GM12878 (cell line): ENCODE measurements at regions not wholly inside any gene's neighbourhood (a gene's known extent, or its start where the extent isn't known, plus 50 kb on each side); places are given as distances from the start of the nearest gene placed in this dataset.

ENCODE experiments used
- ATAC-seq: fragments of 200-7000 bp; cut with Tn5 transposase; 3 replicates; pipeline ENCODE4 v1.9.1; 2020; ENCODE audit warnings: mild to moderate bottlenecking, moderate library complexity
- BruUV-seq: library from RNA; stranded (reverse); fragments of 400-500 nt; replicated peaks from 2 replicates; lab custom pipeline; 2021; lab: Mats Ljungman, UMichigan
- CTCF ChIA-PET: fragments of 300-600 bp; sonication (Branson Sonifier 250); formaldehyde crosslinking; extraction: SDS; loops from one replicate; lab custom pipeline; 2021; ENCODE audit warnings: inconsistent platforms; lab: Yijun Ruan, JAX
- POLR2A ChIA-PET: fragments of 350-600 bp; formaldehyde crosslinking; extraction: SDS; loops from one replicate; lab custom pipeline; 2021; ENCODE audit warnings: inconsistent platforms; lab: Charles Lee
- RAD21 ChIA-PET: fragments of 300-600 bp; sonication (Branson Sonifier 250); formaldehyde crosslinking; loops from one replicate; lab custom pipeline; 2023; ENCODE audit warnings: antibody characterized with exemption; ENCODE audit not compliant: unreplicated experiment; lab: Charles Lee
- SMC1A ChIA-PET: fragments of 300-600 bp; sonication (Branson Sonifier 250); formaldehyde crosslinking; loops from one replicate; lab custom pipeline; 2023; ENCODE audit not compliant: unreplicated experiment, uncharacterized antibody; lab: Charles Lee
- DNase-seq: peaks from one replicate; pipeline ENCODE4 v3.0.0-alpha.2; 2011; ENCODE audit warnings: low read depth, low spot score
- FAIRE-seq: peaks from 3 replicates; lab custom pipeline; 2011; peaks lifted over from hg19 to GRCh38; lab: Jason Lieb, UNC
- H2AFZ ChIP-seq: 2 replicates; pipeline ENCODE4 v1.6.0; 2011; ENCODE audit warnings: low read depth, low read length, control low read depth; ENCODE audit not compliant: control insufficient read depth
- H3K27ac ChIP-seq: 2 replicates; pipeline ENCODE4 v1.5.1; 2011; ENCODE audit warnings: control low read depth; ENCODE audit not compliant: control insufficient read depth, insufficient read depth
- H3K27me3 ChIP-seq, 2 experiments: replicated peaks in 1 of 2; 2 replicates each; pipeline versions ENCODE4 v1.6.0 to v1.6.1; 2011; ENCODE audit warnings: low read length in 1 of 2; ENCODE audit not compliant: control insufficient read depth in 2 of 2, insufficient read depth in 2 of 2
- H3K36me3 ChIP-seq, 2 experiments: 2 replicates each; pipeline ENCODE4 v1.5.1; 2011; ENCODE audit warnings: low read length in 1 of 2; ENCODE audit not compliant: control insufficient read depth in 2 of 2, insufficient read depth in 2 of 2
- H3K4me1 ChIP-seq: 2 replicates; pipeline ENCODE4 v1.6.1; 2011; ENCODE audit warnings: mild to moderate bottlenecking, low read length, moderate library complexity, mixed read lengths; ENCODE audit not compliant: control insufficient read depth, insufficient read depth
- H3K4me2 ChIP-seq: 2 replicates; pipeline ENCODE4 v1.6.0; 2011; ENCODE audit warnings: control low read depth; ENCODE audit not compliant: control insufficient read depth, insufficient read depth
- H3K4me3 ChIP-seq: fragments of 200-600 bp; sonication (generic); 2 replicates; pipeline ENCODE4 v1.5.1; 2016
- H3K79me2 ChIP-seq: 2 replicates; pipeline ENCODE4 v1.6.0; 2011; ENCODE audit warnings: low read length; ENCODE audit not compliant: control insufficient read depth, insufficient read depth
- H3K9ac ChIP-seq: 2 replicates; pipeline ENCODE4 v1.8.0; 2011; ENCODE audit warnings: low read length, control low read depth, mixed read lengths; ENCODE audit not compliant: control insufficient read depth, insufficient read depth
- H3K9me3 ChIP-seq: replicated peaks from 3 replicates; pipeline ENCODE4 v1.5.1; 2011; ENCODE audit warnings: mild to moderate bottlenecking, low read length; ENCODE audit not compliant: control insufficient read depth, insufficient read depth
- H4K20me1 ChIP-seq: 2 replicates; pipeline ENCODE4 v1.6.0; 2011; ENCODE audit not compliant: control insufficient read depth, insufficient read depth
- ASH2L ChIP-seq: fragments of 300-600, 200-600 bp; sonication (generic); IDR thresholded peaks from 2 replicates; pipeline ENCODE4 v1.6.1; 2017; ENCODE audit warnings: low read depth, mild to moderate bottlenecking, borderline replicate concordance
- BACH1 ChIP-seq: fragments of 450-650 bp; IDR thresholded peaks from 2 replicates; pipeline ENCODE4 v1.6.1; 2017; ENCODE audit warnings: mild to moderate bottlenecking, borderline replicate concordance
- CREB1 ChIP-seq: IDR thresholded peaks from 2 replicates; pipeline ENCODE4 v1.6.1; 2012; ENCODE audit warnings: low read depth, mild to moderate bottlenecking, inconsistent platforms
- ESRRA ChIP-seq: IDR thresholded peaks from 2 replicates; pipeline ENCODE4 v1.6.1; 2012; ENCODE audit warnings: mild to moderate bottlenecking, low read length, improper control_type of control experiment
- FOXK2 ChIP-seq: fragments of 450-650 bp; IDR thresholded peaks from 2 replicates; pipeline ENCODE4 v1.6.1; 2017; ENCODE audit warnings: mild to moderate bottlenecking, moderate library complexity
- FOXM1 ChIP-seq: IDR thresholded peaks from 2 replicates; pipeline ENCODE4 v1.6.1; 2012; ENCODE audit warnings: low read depth, mild to moderate bottlenecking, inconsistent platforms, low read length, moderate library complexity
- HDAC6 ChIP-seq: fragments of 200-600 bp; sonication (generic); IDR thresholded peaks from one replicate; pipeline ENCODE4 v1.8.0; 2017; ENCODE audit warnings: antibody characterized with exemption; ENCODE audit not compliant: unreplicated experiment
- KLF5 ChIP-seq: fragments of 450-650 bp; IDR thresholded peaks from 2 replicates; pipeline ENCODE4 v1.6.1; 2014; ENCODE audit warnings: mild to moderate bottlenecking; ENCODE audit not compliant: partially characterized antibody
- MYB ChIP-seq: fragments of 150-350 bp; IDR thresholded peaks from 2 replicates; pipeline ENCODE4 v1.6.1; 2014; ENCODE audit warnings: mild to moderate bottlenecking, low read depth, low read length, borderline replicate concordance
- NBN ChIP-seq: fragments of 450-650 bp; IDR thresholded peaks from 2 replicates; pipeline ENCODE4 v1.6.1; 2016
- PAX8 ChIP-seq: fragments of 450-650 bp; IDR thresholded peaks from 2 replicates; pipeline ENCODE4 v1.6.1; 2017; ENCODE audit warnings: mild to moderate bottlenecking, moderate library complexity
- RELA ChIP-seq: fragments of 450-650 bp; IDR thresholded peaks from 2 replicates; pipeline ENCODE4 v1.8.0; 2014; ENCODE audit warnings: borderline replicate concordance; ENCODE audit not compliant: partially characterized antibody
- RUNX3 ChIP-seq: IDR thresholded peaks from 2 replicates; pipeline ENCODE4 v1.6.1; 2012; ENCODE audit warnings: low read length, inconsistent platforms
- SPI1 ChIP-seq: IDR thresholded peaks from 2 replicates; pipeline ENCODE4 v1.6.1; 2011; ENCODE audit warnings: low read depth, mild to moderate bottlenecking, low read length, moderate library complexity, borderline replicate concordance; ENCODE audit not compliant: insufficient read depth
- YBX1 ChIP-seq: fragments of 450-650 bp; IDR thresholded peaks from 2 replicates; pipeline ENCODE4 v1.6.1; 2016; ENCODE audit warnings: antibody characterized with exemption
- ZNF384 ChIP-seq: IDR thresholded peaks from 2 replicates; pipeline ENCODE4 v1.6.1; 2012; ENCODE audit warnings: low read depth, mild to moderate bottlenecking, low read length, improper control_type of control experiment, borderline replicate concordance
- WGBS: methylation state at CpG from one replicate; pipeline ENCODE4 v1.1.6; 2016; ENCODE audit warnings: low lambda C conversion rate; ENCODE audit not compliant: insufficient replicate concordance, insufficient coverage; ENCODE audit errors: missing lambda C conversion rate; 5-methylcytosine and 5-hydroxymethylcytosine counted together
- in situ Hi-C: fragments of 300-500 bp; cut with MboI; formaldehyde crosslinking; loops from 9 replicates; pipeline ENCODE4 v1.14.3; 2018; ENCODE audit warnings: mixed read lengths
- intact Hi-C: fragments of 100-400 bp; cut with micrococcal nuclease; formaldehyde crosslinking; loops from one replicate; pipeline ENCODE4 v1.14.2; 2022; ENCODE audit not compliant: unreplicated experiment
- TF ChIP-seq, protein P1 (sequence below): IDR thresholded peaks from 2 replicates; pipeline ENCODE4 v1.6.1; 2011; ENCODE audit warnings: borderline replicate concordance, low read depth, mild to moderate bottlenecking, moderate library complexity, low read length; ENCODE audit not compliant: insufficient read depth, poor library complexity, severe bottlenecking
- TF ChIP-seq, protein P2 (sequence below): fragments of 450-650 bp; IDR thresholded peaks from 2 replicates; pipeline ENCODE4 v1.6.1; 2017; ENCODE audit warnings: antibody characterized with exemption, mild to moderate bottlenecking, moderate library complexity
- TF ChIP-seq, protein P3 (sequence below): fragments of 450-650 bp; IDR thresholded peaks from 2 replicates; pipeline ENCODE4 v1.6.1; 2016; ENCODE audit warnings: mild to moderate bottlenecking

DNA sequence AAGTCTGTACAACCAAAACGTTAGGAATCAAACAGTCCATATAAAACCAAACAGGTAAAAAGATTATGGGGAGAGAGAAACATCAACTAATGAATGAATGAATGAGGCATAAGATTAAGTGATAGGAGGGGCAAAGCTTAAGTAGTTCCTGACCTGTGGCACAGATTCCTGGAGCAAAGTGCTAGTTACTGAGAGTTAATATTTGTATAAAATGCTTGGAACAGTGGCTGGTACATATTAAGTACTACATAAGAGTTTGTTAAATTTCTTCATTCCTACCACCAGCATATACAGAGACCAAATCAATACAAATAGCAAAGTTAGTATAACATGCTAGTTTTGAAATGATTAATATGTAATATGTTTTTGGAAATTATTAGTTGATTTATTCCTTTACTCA lies 363.7 kb downstream of the ADAM29 start:
- Histone ChIP-seq H3K27me3 (no peaks in the 10 kb centered on the region), H2AFZ (no peak overlapping the region), H3K4me1 (no peaks in the 10 kb centered on the region), H3K9me3 (no peaks in the 10 kb centered on the region), H3K9ac (no peak overlapping the region), H4K20me1 (no peaks in the 10 kb centered on the region), H3K4me2 (no peak overlapping the region), H3K36me3 (no peaks in the 10 kb centered on the region), H3K27ac (no peak overlapping the region), H3K4me3 (no peak overlapping the region), H3K79me2 (no peaks in the 10 kb centered on the region)
- CTCF ChIA-PET: no interaction called here
- DNase-seq: no peak
- TF ChIP-seq, protein P1, sequence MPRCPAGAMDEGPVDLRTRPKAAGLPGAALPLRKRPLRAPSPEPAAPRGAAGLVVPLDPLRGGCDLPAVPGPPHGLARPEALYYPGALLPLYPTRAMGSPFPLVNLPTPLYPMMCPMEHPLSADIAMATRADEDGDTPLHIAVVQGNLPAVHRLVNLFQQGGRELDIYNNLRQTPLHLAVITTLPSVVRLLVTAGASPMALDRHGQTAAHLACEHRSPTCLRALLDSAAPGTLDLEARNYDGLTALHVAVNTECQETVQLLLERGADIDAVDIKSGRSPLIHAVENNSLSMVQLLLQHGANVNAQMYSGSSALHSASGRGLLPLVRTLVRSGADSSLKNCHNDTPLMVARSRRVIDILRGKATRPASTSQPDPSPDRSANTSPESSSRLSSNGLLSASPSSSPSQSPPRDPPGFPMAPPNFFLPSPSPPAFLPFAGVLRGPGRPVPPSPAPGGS: no peak
- no peak for TF ChIP-seq RELA
- TF ChIP-seq, protein P2, sequence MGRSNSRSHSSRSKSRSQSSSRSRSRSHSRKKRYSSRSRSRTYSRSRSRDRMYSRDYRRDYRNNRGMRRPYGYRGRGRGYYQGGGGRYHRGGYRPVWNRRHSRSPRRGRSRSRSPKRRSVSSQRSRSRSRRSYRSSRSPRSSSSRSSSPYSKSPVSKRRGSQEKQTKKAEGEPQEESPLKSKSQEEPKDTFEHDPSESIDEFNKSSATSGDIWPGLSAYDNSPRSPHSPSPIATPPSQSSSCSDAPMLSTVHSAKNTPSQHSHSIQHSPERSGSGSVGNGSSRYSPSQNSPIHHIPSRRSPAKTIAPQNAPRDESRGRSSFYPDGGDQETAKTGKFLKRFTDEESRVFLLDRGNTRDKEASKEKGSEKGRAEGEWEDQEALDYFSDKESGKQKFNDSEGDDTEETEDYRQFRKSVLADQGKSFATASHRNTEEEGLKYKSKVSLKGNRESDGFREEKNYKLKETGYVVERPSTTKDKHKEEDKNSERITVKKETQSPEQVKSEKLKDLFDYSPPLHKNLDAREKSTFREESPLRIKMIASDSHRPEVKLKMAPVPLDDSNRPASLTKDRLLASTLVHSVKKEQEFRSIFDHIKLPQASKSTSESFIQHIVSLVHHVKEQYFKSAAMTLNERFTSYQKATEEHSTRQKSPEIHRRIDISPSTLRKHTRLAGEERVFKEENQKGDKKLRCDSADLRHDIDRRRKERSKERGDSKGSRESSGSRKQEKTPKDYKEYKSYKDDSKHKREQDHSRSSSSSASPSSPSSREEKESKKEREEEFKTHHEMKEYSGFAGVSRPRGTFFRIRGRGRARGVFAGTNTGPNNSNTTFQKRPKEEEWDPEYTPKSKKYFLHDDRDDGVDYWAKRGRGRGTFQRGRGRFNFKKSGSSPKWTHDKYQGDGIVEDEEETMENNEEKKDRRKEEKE: no peak
- TF ChIP-seq NBN: no peak
- TF ChIP-seq FOXK2: no peak
- TF ChIP-seq RUNX3: no peak
- TF ChIP-seq HDAC6: no peak
- TF ChIP-seq, protein P3, sequence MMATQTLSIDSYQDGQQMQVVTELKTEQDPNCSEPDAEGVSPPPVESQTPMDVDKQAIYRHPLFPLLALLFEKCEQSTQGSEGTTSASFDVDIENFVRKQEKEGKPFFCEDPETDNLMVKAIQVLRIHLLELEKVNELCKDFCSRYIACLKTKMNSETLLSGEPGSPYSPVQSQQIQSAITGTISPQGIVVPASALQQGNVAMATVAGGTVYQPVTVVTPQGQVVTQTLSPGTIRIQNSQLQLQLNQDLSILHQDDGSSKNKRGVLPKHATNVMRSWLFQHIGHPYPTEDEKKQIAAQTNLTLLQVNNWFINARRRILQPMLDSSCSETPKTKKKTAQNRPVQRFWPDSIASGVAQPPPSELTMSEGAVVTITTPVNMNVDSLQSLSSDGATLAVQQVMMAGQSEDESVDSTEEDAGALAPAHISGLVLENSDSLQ: no peak
- no peak for TF ChIP-seq ASH2L
- TF ChIP-seq ESRRA: no peak
- no peak for TF ChIP-seq CREB1
- TF ChIP-seq KLF5: no peak
- no peak for TF ChIP-seq SPI1
- TF ChIP-seq ZNF384: no peak
- no peak for TF ChIP-seq PAX8
- TF ChIP-seq FOXM1: no peak
- TF ChIP-seq BACH1: no peak
- TF ChIP-seq MYB: no peak
- TF ChIP-seq YBX1: no peak
- POLR2A ChIA-PET: no interaction called here
- no peak for ATAC-seq
- 0% methylated on average over 1 of the region's 1 CpG for WGBS
- no peak for FAIRE-seq
- no TSS peak for BruUV-seq
- in situ Hi-C loops (no loop called here), intact Hi-C loops (no loop called here)
- RAD21 ChIA-PET: no interaction called here
- SMC1A ChIA-PET: no interaction called here
